SIG-M5 treated with dmso at 0.1 percent for 504 hours (cell line): ENCODE measurements at regions not wholly inside any gene's neighbourhood (a gene's known extent, or its start where the extent isn't known, plus 50 kb on each side); places are given as distances from the start of the nearest gene placed in this dataset.

ENCODE experiments used
- DNase-seq: peaks from one replicate; lab custom pipeline; 2025; ENCODE audit not compliant: unreplicated experiment; lab: John Stamatoyannopoulos, UW

DNA sequence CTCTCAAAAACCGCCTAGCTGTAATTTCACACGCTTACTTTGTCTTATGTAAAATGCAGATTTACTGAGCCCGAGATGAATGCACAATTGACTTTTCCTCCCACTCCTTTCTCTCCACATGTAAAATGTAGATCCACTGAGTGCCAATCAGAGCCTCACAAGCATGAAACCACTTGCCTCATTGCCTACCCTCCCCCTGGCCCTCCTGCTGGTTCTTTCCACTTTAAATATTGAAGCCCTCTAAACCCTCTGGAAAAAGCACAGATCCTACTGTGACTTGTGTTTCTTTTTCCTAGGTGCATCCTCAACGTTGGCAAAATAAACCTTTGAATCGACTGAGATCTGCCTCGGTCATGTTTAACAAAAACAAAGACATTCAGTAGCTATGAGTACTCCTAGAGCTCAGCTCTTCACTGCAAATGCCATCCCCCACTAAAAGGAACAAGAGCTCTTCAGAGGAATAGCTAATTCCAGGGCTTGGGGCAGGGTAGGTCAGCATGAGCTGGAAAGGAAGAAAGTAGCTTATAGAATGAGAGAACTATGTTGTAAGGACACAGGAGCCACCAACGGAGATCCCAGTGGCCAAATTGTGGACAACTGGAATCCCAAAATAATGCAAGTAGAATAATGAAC, 365.5 kb upstream of the RUNX1 start:
- no peak for DNase-seq

DNA sequence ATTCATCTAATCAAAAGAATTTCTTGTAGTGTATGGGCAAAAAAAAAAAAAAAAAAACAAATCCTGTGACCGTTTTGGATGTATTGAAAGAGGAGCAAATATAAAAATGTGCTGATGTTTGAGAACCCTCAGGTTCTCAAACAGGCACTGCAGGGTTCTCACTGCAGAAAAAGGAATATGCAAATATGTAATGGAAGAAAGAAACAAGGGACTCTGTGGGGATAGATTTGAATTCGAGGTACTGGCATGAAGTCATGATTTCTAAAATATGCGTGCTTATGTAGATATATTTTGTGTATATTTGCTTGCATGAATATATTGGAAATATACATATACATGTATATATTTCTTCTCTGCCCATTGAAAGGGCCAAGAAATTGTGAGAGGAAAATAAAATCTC, 365.0 kb upstream of the RUNX1 start:
- no peak for DNase-seq

DNA sequence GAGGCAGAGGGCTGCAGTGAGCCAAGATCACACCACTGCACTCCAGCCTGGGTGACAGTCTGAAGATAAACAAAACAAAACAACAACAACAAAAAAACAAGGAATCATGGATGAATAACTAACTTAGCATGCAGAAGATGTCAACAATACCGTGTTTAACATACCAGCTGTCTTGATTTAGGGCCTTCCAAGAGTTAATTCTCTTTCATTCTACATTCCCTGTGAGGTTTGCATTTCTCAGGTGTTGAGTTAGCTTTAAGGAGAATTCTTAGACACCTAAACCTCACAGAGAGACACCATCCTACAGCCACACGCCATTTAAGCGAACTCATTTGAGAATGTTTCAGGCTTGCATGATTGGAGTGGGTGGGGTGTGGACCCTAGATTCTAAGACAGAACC, 363.1 kb upstream of the RUNX1 start:
- DNase-seq = no peak

DNA sequence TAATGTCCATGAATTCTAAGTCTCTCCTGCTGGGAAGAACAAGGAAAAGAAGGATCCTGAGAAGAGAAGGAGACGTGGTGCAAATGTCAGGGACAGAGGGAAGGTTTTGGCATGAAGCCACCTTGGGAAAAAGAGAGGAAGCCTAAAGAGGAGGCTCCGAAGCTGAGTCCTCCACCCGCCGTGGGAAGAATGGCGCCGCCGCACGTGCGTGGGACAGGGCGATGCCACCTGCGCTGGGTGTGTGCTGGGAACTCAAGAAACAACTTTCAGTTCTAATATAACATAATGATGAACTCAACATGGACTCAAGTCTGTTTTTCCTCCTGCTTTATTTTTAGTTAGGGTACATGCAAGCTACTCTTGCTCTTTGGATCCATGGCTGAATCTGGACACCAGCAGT, 362.3 kb upstream of the RUNX1 start:
- DNase-seq = no peak

DNA sequence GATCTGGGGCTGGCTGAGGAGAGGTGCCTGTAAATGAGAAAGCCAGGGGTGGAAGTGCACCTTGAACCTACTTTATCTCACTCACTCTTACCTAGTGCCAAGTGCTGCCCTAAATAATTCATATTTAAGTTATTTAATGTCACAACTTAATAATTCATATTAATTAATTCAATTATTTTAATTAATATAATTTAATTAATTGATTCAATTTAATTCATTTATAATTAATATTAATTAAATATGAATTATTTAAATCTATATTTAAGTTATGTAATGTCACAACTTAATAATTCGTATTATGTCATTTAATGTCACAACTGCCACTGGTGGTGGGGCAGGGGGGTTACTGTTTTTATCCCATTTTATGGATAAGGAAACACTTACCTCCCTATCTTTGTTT, 361.6 kb upstream of the RUNX1 start:
- DNase-seq = no peak

DNA sequence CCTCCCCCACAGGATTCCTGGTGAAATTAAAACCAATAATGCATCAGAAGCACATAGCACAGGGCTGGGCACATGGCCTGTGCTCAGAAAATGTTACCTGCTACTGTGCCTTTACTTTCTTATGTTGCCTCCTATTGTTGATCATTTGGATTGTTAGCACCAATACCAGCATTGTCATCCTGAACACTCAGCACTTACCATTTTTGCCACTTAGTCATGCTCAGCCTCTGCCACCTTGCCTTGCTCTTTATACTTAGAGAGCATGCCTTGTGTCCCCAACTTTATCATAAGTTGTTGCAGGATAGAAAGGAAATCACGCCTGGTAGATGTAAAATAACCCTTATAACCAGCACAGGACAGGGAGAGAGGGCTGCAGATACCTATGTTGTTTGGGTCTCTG, 361.0 kb upstream of the RUNX1 start:
- DNase-seq = no peak

DNA sequence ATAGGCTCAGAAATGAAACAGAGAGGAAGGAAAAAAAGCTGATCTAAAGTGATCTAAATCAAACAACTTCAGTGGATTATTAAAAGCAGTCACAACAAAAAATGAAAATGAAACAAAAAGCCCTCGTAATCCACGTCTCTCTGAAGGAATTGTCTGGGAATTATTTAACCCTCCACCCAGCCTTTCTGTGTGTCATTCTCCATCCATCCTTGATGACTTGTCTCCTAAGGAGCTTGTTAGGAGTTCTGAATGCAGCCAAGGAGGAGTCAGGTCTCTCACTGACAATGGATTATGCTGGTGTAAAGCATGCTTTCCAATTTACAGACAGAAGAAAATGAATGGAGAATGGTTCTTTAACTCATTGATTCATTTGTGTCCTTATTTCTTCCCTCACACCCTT, 359.3 kb upstream of the RUNX1 start:
- no peak for DNase-seq

DNA sequence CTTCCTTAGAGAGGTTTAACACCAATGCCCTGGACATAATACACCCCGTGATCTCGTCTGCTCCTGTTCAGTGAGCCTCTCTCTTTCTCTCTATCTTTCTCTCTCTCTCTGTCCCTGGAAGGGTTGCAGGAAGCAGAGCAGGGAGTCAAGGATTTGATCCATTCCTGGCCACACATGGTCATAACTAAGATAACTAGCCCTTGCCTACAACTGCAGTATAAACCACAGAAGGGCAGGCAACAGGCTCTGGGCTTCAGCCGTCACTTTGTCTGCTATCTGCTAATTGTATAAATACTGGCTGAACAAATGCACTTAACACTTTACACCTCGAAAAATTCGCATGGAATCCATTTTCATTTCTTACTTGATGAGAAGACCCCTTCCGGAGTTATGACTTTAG, 357.5 kb upstream of the RUNX1 start:
- no peak for DNase-seq

DNA sequence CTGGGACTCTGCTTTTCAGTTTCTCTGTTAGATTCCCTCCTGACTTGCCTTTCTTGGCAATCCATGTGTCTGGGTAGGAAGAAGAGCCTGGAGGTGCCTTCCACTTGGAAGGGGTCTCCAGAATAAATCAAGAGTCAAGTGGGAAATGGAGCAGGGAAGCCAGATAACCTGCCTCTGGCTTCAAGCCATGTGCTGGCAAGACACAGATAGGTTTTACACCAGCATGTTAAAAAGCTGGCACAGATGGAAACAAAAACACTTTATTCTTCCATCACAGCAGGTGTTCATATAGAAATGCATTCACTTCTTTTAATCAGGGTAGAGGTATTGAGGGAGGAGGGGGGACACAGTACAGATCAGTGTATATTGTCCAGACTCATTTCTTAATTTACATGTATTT, 356.9 kb upstream of the RUNX1 start:
- no peak for DNase-seq

DNA sequence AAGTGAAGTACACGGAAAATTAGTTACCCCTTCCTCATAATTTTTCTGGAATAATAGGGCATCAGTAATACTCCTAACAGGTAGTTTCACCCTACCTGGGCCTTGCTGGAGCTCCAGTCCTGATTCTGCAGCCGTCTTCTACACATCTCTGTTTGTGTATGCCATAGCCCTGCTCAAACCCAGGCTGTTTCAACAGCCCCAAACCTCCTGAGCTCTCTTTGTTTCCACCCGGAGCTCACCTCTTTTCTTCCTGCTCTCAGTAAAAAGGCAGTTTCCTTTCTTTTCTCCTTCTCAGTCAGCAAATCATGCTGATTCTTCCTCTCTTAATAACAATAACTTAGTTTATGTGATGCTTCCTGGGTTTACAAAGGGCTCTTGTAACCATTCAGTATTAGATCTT, 355.1 kb upstream of the RUNX1 start:
- DNase-seq = no peak

DNA sequence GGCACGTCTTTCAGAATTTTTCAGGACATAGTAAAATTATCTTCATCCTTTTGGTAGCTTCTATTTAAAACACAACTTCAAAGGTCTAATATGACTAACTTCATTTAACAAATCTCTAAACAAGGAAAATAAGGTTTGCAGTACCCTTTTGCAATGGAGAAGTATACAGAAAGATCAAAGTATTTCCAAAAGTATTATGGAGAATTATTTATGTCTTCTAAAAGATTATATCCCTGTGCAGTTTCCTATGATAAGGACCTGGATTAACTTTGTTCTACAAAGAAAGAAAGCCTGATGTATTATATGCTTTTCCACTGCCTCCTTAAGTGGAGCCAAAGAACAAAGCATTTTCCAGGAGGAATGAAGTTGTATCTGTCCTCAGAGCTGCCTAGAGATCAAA, 353.0 kb upstream of the RUNX1 start:
- no peak for DNase-seq

DNA sequence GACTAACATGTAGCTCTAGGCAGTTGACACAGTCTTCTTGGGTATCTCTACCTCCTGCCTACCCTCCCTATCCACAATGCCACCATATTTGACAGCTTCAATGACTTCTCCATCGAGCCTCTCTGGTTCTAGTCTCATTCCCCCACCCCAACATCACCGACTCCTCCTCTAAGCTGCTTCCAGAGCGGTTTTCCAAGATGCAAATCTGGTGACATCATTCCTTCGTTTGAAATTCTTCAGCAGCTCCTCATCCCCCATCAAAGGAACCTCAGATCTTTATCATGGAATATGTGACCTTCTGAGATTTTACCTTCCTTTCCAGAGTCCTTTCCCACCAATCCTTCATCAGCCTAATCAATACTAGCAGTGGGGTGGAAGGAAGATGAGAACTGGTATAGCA, 352.4 kb upstream of the RUNX1 start:
- DNase-seq = no peak

DNA sequence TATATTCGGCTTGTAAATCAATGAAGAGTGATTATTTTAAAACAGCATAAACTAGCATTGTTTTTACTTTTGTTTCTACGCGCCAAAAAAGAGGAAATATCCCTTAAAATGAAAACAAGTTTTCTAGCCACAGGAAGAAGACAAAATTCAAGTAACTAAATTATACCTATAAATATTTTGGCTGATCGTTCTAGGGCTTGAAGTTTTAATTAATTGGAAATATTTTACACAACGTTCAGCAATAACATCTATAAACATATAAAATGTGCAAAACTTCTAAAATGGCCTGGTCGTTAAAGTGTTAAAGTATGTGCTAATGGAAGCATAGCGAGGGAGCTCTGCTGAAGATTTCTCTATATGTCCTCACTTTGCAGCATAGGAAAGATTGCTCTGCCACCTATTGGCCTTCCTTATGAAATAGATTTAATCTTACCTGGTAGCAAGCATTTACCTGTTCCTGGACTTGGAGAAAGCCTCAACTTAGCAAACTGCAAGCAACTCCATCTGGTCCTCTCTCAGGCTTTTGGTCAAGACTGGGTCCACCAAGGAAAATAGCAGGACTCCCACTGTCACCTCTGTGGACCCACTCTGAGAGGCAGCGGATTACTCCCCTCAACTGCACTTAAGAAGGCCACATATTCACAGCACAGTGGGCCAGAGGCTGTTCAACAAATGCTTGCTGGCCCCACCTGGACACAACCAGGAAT, 351.3 kb upstream of the RUNX1 start:
- peak; percentile 78 for DNase-seq

DNA sequence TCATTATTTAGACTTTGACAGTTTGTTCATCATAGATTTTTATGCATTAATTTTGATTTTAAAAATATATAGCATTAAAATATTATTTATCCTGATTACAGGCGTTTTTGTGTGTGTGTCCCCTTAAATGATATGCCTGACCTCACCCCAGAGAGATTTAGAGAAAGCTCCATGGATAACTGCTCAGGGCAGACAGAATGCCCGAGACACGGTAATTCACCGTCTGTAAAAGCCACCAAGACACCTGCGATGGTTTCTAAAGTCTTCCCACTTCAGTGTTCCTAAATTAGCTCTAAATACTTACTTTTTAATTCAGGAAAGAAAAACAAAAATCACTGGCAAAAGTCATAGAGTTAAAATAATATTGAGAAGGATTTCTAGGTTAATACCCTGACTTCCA, 350.6 kb upstream of the RUNX1 start:
- no peak for DNase-seq

DNA sequence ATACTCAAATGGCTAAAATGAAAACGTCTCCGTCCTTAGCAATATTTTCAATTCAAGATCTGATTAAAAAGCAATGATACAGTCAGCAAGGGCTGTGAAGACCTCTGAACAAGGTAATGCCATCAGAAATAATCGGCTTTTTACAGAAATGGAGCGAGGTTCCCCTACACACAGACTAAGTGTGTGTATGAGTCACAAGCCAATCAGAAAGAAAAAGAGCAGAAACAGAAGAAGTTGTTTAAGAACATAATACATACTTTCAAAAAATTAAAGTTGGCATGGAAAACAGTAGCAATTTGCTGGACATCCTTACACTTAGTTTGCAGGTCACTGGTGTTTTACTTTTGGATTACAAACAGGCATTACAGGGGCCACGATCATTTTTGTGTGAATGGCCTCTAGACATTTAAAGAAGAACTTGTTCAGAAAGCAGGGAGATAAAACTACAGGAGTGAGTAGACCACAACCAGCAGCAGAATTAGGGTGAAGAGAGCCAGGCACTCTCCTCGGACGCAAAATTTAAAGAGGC, 350.0 kb upstream of the RUNX1 start:
- peak; percentile 29 for DNase-seq

DNA sequence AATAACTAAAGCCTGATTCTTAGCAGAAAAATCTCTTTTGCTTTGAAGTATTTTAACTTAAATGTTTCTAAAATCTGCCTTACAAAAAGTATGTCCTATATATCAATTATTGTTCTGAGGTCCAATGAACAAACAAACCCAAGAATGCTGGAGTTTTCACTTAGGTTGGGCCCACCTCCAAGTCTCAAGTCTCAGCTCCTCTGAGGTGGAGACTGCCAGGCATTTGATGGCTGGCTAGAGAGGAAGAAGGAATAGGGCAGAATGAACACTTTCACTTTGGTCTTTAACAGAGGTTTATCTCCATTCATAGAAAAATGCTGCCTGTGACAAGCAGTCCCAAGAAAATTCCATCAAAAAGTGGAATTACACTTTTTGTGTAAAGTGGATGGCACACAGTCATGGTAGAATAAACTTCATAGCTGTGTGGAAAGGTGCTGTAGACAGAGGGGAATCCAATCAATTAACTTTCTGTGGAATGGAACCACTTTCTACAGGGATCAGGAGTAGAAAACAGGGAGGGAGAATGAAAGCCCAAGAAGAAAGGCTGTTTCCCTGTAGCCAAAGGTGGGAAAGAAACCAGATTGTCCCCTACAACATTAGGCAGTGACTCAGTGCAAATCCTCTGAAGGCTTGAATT, 349.4 kb upstream of the RUNX1 start:
- peak; percentile 14 for DNase-seq

DNA sequence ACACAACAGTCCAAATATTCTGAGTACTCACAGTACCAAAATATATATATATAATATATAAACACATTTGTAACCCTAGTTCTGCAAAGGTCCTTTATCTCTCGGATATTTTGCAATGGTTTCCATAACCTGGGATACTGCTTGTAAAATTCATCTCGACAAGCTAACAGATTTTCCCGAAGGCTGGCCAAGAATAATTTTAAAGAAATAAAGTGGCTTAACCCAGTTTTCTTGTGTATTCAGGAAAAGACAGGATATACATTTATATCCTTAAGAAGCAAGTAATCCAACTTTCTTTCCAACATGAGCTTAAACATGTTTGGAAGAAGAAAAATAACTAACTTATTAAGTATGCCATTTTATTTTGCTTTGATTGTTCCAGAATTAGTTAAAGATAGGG, 348.7 kb upstream of the RUNX1 start:
- no peak for DNase-seq

DNA sequence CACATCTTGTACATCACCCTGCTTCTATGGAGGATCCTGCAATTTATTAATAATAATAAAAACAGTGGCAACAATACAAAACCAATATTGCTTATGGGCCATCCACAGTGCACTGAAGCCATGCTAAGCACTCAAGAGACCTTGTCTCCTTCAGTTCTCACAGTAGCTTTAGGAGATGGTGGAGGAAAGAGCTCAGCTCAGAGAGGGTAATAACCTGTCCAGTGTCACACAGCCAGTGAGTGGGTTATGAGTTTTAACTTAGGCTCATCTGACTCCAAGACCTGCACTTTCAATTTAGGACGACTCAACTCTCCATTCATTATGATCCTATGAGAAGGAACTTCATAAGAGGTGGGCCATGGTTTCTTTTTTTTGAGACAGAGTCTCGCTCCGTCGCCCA, 347.6 kb upstream of the RUNX1 start:
- no peak for DNase-seq

DNA sequence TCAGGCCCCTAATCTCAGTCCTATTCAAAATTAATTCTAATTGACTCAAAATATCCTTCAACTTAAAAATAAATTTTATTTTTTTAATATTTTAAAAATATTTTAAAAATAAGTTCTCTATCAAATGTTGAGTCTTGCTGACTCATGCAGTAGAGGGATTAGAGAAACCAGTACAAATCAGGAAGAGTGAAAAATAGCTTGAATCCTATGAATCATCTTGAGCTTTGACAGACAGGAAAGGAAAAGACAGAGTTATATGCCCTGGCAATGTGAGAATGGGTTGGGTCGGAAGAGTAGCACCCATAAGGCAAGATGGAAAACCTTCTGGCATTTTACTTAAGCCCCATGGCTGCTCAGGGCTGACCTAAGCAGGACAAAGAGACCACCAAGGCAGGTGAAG, 346.6 kb upstream of the RUNX1 start:
- peak; percentile 57 for DNase-seq

DNA sequence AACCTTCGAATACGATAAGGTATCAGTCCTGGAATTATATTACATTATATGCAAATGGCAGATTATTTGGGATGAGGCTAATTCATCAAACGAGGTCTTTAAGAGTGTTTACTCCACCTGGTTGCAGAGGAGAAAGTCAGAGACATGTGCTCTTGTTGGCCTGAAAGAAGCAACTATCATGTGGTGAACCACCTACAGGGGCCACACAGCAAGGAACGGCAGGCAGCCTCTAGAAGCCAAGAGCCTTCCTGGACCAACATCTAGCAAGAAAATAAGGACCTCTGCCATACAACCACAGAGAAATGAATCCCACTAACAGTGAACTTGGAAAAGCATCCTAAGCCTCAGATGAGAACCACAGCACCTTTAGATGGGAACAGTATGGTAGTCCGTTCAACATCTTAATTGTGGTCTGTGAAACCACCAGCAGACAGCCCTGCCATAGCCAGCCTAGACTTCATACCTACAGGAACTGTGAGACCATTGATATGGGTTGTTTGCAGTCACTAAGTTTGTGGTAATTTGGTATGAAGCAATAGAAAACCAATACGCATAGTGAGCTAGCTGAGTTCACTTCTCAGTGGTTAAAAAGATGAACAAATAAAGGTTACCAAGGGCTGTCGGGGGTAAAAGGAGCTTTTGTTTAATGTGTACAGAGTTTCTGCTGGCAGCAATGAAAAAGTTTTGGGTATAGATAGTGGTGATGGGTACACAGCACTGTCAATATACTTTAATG, 345.7 kb upstream of the RUNX1 start:
- peak; percentile 54 for DNase-seq

DNA sequence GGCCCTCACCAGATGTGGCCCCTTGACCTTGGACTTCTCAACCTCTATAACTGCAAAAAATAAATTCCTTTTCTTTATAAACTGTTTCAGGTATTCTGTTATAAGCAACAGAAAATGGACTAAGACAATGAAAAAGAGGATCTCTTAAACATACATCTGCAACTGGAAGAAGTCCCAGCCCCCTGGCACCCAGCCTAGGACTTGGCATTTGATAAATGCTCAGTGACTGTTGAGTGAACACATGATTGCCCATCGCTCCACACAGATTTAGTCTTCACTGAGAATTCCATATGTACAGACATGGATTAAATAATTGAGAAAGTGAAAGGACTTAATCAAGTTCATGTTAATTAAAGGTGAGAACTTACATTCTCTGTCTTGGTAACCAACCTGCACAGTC, 344.9 kb upstream of the RUNX1 start:
- no peak for DNase-seq
